Osteoblast (primary cell): ENCODE measurements at regions not wholly inside any gene's neighbourhood (a gene's known extent, or its start where the extent isn't known, plus 50 kb on each side); places are given as distances from the start of the nearest gene placed in this dataset.
"Not testable (repeated sequence)": the region's sequence is repeated elsewhere in the genome, so short reads cannot be mapped to it uniquely, and the experiment has no call there.

ENCODE experiments used
- DNase-seq: peaks from one replicate; pipeline ENCODE4 v3.0.0; 2011; ENCODE audit warnings: low spot score, mixed read lengths; ENCODE audit not compliant: insufficient read length; ENCODE audit errors: missing footprints
- H2AFZ ChIP-seq: 2 replicates; pipeline ENCODE4 v1.6.0; 2011; ENCODE audit warnings: mild to moderate bottlenecking, low read length
- H3K27ac ChIP-seq: 2 replicates; pipeline ENCODE4 v1.5.1; 2011; ENCODE audit warnings: mild to moderate bottlenecking, low read depth, low read length, moderate library complexity
- H3K27me3 ChIP-seq: 2 replicates; pipeline ENCODE4 v1.6.0; 2012; ENCODE audit warnings: mild to moderate bottlenecking, control low read depth, inconsistent platforms, low read length, moderate library complexity; ENCODE audit not compliant: insufficient read depth
- H3K36me3 ChIP-seq: 2 replicates; pipeline ENCODE4 v1.5.1; 2011; ENCODE audit warnings: mild to moderate bottlenecking, low read length, control low read depth, moderate library complexity; ENCODE audit not compliant: insufficient read depth
- H3K4me1 ChIP-seq: 2 replicates; pipeline ENCODE4 v1.5.1; 2011; ENCODE audit warnings: mild to moderate bottlenecking, low read length, control low read depth, moderate library complexity; ENCODE audit not compliant: insufficient read depth
- H3K4me2 ChIP-seq: 2 replicates; pipeline ENCODE4 v1.6.0; 2011; ENCODE audit warnings: mild to moderate bottlenecking, low read length; ENCODE audit not compliant: insufficient read depth
- H3K4me3 ChIP-seq: fragments of 200-600 bp; sonication (generic); 3 replicates; pipeline ENCODE4 v1.5.1; 2012; ENCODE audit warnings: mild to moderate bottlenecking, low read length, inconsistent platforms; ENCODE audit not compliant: insufficient read depth
- H3K79me2 ChIP-seq: 2 replicates; pipeline ENCODE4 v1.6.0; 2012; ENCODE audit warnings: mild to moderate bottlenecking, low read length, control low read depth, inconsistent platforms; ENCODE audit not compliant: insufficient read depth
- H3K9me3 ChIP-seq: 2 replicates; pipeline ENCODE4 v1.5.1; 2011; ENCODE audit warnings: low read depth, low read length, control low read depth
- H4K20me1 ChIP-seq: 2 replicates; pipeline ENCODE4 v1.6.0; 2012; ENCODE audit warnings: mild to moderate bottlenecking, low read length, control low read depth; ENCODE audit not compliant: insufficient read depth
- TF ChIP-seq, protein P1 (sequence below): IDR thresholded peaks from 2 replicates; pipeline ENCODE4 v1.5.1; 2011; ENCODE audit warnings: mild to moderate bottlenecking, low read depth, low read length, moderate library complexity; ENCODE audit errors: extremely low read depth

DNA sequence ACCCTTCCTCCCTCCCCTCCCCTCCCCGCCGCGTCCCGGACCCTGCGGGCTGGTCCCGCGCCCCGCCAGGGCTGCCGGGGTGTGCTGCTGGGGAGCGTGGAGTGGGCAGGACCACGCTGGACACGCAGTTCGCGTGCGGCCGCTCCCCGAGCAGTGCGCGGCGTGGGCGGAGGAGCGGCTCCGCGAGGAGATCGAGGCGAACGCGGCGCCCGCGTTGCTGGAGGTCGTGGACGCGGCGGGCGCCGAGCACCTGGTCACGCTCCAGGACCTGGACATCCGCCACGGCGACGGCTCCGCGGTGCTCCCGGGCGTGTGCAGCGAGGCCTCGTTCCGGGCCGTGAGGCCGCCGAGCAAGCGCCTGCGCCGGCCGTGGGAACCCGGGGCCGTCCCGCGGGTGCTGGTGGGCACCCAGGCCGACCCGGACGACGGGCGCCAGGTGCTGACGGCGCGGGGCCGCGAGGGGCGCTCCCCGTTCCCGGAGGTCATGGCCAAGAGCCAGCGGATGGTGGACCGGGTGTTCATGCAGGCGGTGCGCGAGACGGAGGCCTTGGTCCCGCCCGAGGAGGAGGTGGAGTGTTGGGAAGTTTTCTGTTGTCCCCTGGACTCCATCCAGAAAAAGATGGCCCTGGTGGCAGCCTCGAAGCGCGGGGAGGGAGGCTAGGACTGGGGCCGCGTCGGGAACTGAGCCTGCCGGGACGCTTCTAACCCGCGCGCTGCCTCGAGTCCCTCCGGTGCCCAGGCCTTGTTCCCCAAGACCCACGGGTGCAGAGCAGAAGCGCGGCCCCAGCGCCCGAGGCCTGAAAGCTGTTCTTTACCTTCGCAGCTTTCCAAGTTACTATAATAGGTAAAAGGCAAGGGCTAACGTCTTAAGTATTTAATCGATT, 54.7 kb upstream of the EIF5 start:
- no peaks in the 10 kb centered on the region for H3K4me1 ChIP-seq
- no peaks in the 10 kb centered on the region for H3K9me3 ChIP-seq
- peak overlapping the region; percentile 16 for H3K4me3 ChIP-seq
- no peaks in the 10 kb centered on the region for H4K20me1 ChIP-seq
- H3K27ac ChIP-seq: no peak overlapping the region
- DNase-seq: peak; percentile 74
- no peak overlapping the region for H3K4me2 ChIP-seq
- no peaks in the 10 kb centered on the region for H3K79me2 ChIP-seq
- no peak overlapping the region for H2AFZ ChIP-seq
- H3K36me3 ChIP-seq: no peaks in the 10 kb centered on the region
- peaks cover 61% of the 10 kb centered on the region for H3K27me3 ChIP-seq
- TF ChIP-seq, protein P1, sequence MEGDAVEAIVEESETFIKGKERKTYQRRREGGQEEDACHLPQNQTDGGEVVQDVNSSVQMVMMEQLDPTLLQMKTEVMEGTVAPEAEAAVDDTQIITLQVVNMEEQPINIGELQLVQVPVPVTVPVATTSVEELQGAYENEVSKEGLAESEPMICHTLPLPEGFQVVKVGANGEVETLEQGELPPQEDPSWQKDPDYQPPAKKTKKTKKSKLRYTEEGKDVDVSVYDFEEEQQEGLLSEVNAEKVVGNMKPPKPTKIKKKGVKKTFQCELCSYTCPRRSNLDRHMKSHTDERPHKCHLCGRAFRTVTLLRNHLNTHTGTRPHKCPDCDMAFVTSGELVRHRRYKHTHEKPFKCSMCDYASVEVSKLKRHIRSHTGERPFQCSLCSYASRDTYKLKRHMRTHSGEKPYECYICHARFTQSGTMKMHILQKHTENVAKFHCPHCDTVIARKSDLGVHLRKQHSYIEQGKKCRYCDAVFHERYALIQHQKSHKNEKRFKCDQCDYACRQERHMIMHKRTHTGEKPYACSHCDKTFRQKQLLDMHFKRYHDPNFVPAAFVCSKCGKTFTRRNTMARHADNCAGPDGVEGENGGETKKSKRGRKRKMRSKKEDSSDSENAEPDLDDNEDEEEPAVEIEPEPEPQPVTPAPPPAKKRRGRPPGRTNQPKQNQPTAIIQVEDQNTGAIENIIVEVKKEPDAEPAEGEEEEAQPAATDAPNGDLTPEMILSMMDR: no peak

GRCh38 chr14:103280278-103280928, 53.6 kb upstream of the EIF5 start:
- H4K20me1 ChIP-seq: no peaks in the 10 kb centered on the region
- no peaks in the 10 kb centered on the region for H3K9me3 ChIP-seq
- no peak overlapping the region for H3K27ac ChIP-seq
- TF ChIP-seq, protein P1: no peak
- H3K4me2 ChIP-seq: no peak overlapping the region
- no peaks in the 10 kb centered on the region for H3K4me1 ChIP-seq
- H3K36me3 ChIP-seq: no peaks in the 10 kb centered on the region
- DNase-seq: peak; percentile 47
- H3K4me3 ChIP-seq: no peak overlapping the region
- H3K27me3 ChIP-seq: peaks cover 50% of the 10 kb centered on the region
- H3K79me2 ChIP-seq: no peaks in the 10 kb centered on the region
- H2AFZ ChIP-seq: no peak overlapping the region

DNA sequence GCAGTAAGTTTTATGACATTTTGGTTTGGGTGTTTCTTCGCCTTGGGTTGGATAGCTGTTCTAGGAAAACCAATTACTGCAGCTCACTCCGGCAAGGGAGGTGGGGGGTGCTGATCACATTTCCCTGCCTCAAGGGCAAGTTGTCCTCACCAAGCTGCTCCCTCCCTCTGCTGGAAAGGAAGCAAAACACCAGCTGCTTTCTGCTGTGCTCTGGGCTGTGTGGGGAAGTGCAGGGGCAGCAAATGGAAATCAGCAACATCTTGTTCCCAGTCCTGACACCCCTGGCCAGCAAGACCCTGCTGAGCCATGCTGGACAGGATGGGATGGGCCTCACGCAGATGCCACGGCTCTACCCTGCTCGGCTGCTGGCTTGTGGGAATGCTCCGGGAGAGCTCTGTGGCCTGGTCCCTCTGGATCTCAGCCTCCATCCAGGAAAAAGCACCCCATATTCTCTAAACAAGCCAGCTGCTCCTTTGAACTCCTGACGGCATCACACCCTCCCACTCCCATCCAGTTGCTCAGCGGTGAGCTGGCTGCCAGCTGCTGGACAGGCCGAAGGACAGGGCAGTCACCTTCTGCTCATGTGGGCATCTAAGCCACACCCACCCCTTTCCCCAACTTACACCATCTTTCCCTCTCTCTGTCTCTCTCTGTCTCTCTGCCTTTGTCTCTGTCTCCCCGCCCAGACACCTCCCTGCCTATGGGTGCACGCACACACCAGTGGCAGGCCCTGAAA, 52.4 kb upstream of the EIF5 start:
- peaks cover 49% of the 10 kb centered on the region for H3K27me3 ChIP-seq
- H3K4me3 ChIP-seq: no peak overlapping the region
- DNase-seq: peak; percentile 97
- TF ChIP-seq, protein P1: peak; percentile 35
- no peak overlapping the region for H3K4me2 ChIP-seq
- H3K9me3 ChIP-seq: no peaks in the 10 kb centered on the region
- H3K79me2 ChIP-seq: no peaks in the 10 kb centered on the region
- H2AFZ ChIP-seq: no peak overlapping the region
- no peak overlapping the region for H3K27ac ChIP-seq
- H3K4me1 ChIP-seq: no peaks in the 10 kb centered on the region
- no peaks in the 10 kb centered on the region for H3K36me3 ChIP-seq
- no peaks in the 10 kb centered on the region for H4K20me1 ChIP-seq

- H4K20me1 ChIP-seq, H3K27ac ChIP-seq, DNase-seq, H3K9me3 ChIP-seq, H3K36me3 ChIP-seq, H3K4me2 ChIP-seq, H3K4me1 ChIP-seq, H3K4me3 ChIP-seq, H2AFZ ChIP-seq, H3K79me2 ChIP-seq: not testable (repeated sequence)
- peaks cover 49% of the 10 kb centered on the region for H3K27me3 ChIP-seq
Measured at GRCh38 chr14:103282309-103282708, 51.7 kb upstream of the EIF5 start.
